Stimulated activated naive CD8-positive, alpha-beta T cell treated with anti-CD3 and anti-CD28 coated beads, Interleukin-15, Interleukin-2, amounts not matched to agents 100 ng/mL and 50 ng/mL, for 24 hours (primary cell): ENCODE measurements at regions not wholly inside any gene's neighbourhood (a gene's known extent, or its start where the extent isn't known, plus 50 kb on each side); places are given as distances from the start of the nearest gene placed in this dataset.

Experiments used
- H3K27ac Mint-ChIP-seq: one replicate; pipeline ENCODE4 v1.8.0; 2021; ENCODE audit warnings: mild to moderate bottlenecking, mixed read lengths
- H3K27me3 Mint-ChIP-seq: one replicate; pipeline ENCODE4 v1.8.0; 2021; ENCODE audit warnings: mixed read lengths
- H3K36me3 Mint-ChIP-seq: one replicate; pipeline ENCODE4 v1.8.0; 2021; ENCODE audit warnings: low read depth, mixed read lengths
- H3K4me1 Mint-ChIP-seq: one replicate; pipeline ENCODE4 v1.8.0; 2021; ENCODE audit warnings: low read depth, mixed read lengths
- H3K4me3 Mint-ChIP-seq: one replicate; pipeline ENCODE4 v1.8.0; 2021; ENCODE audit warnings: mild to moderate bottlenecking, mixed read lengths
- H3K9me3 Mint-ChIP-seq: one replicate; pipeline ENCODE4 v1.8.0; 2021; ENCODE audit warnings: mixed read lengths

- Mint-ChIP-seq H3K27me3 (no peaks in the 10 kb centered on the region), H3K4me3 (no peak overlapping the region), H3K4me1 (no peaks in the 10 kb centered on the region), H3K27ac (no peak overlapping the region), H3K9me3 (peaks cover 4% of the 10 kb centered on the region), H3K36me3 (no peaks in the 10 kb centered on the region)
Measured at GRCh38 chr2:51707625-51708024, 675.7 kb upstream of the NRXN1 start.

GRCh38 chr2:51706220-51706619 is 674.3 kb upstream of the NRXN1 start:
- no peaks in the 10 kb centered on the region for H3K4me1 Mint-ChIP-seq
- no peak overlapping the region for H3K4me3 Mint-ChIP-seq
- no peaks in the 10 kb centered on the region for H3K36me3 Mint-ChIP-seq
- H3K9me3 Mint-ChIP-seq = peaks cover 8% of the 10 kb centered on the region
- H3K27ac Mint-ChIP-seq = no peak overlapping the region
- H3K27me3 Mint-ChIP-seq = no peaks in the 10 kb centered on the region

GRCh38 chr2:51705417-51705816 is 673.5 kb upstream of the NRXN1 start:
- Mint-ChIP-seq H3K36me3 (no peaks in the 10 kb centered on the region), H3K4me3 (no peak overlapping the region), H3K27me3 (no peaks in the 10 kb centered on the region), H3K9me3 (peaks cover 8% of the 10 kb centered on the region), H3K4me1 (no peaks in the 10 kb centered on the region), H3K27ac (no peak overlapping the region)

GRCh38 chr2:51698021-51698420 is 666.1 kb upstream of the NRXN1 start:
- no peak overlapping the region for H3K4me3 Mint-ChIP-seq
- H3K4me1 Mint-ChIP-seq = no peaks in the 10 kb centered on the region
- no peaks in the 10 kb centered on the region for H3K27me3 Mint-ChIP-seq
- no peaks in the 10 kb centered on the region for H3K36me3 Mint-ChIP-seq
- peaks cover 8% of the 10 kb centered on the region for H3K9me3 Mint-ChIP-seq
- H3K27ac Mint-ChIP-seq = no peak overlapping the region

- Mint-ChIP-seq H3K4me1 (no peaks in the 10 kb centered on the region), H3K27me3 (no peaks in the 10 kb centered on the region), H3K9me3 (peaks cover 9% of the 10 kb centered on the region), H3K27ac (no peak overlapping the region), H3K4me3 (no peak overlapping the region), H3K36me3 (no peaks in the 10 kb centered on the region)
Measured at GRCh38 chr2:51697095-51697494, 665.2 kb upstream of the NRXN1 start.

GRCh38 chr2:51695531-51695930 is 663.6 kb upstream of the NRXN1 start:
- H3K4me3 Mint-ChIP-seq = no peak overlapping the region
- no peaks in the 10 kb centered on the region for H3K4me1 Mint-ChIP-seq
- H3K27me3 Mint-ChIP-seq = no peaks in the 10 kb centered on the region
- H3K36me3 Mint-ChIP-seq = no peaks in the 10 kb centered on the region
- H3K27ac Mint-ChIP-seq = no peak overlapping the region
- peaks cover 9% of the 10 kb centered on the region for H3K9me3 Mint-ChIP-seq

- H3K9me3 Mint-ChIP-seq = peaks cover 9% of the 10 kb centered on the region
- H3K27me3 Mint-ChIP-seq = no peaks in the 10 kb centered on the region
- no peaks in the 10 kb centered on the region for H3K4me1 Mint-ChIP-seq
- no peak overlapping the region for H3K4me3 Mint-ChIP-seq
- H3K27ac Mint-ChIP-seq = no peak overlapping the region
- no peaks in the 10 kb centered on the region for H3K36me3 Mint-ChIP-seq
Measured at GRCh38 chr2:51693640-51694039, 661.7 kb upstream of the NRXN1 start.

GRCh38 chr2:51681854-51682253 is 649.9 kb upstream of the NRXN1 start:
- peaks cover 9% of the 10 kb centered on the region for H3K9me3 Mint-ChIP-seq
- H3K4me1 Mint-ChIP-seq = no peaks in the 10 kb centered on the region
- H3K27ac Mint-ChIP-seq = no peak overlapping the region
- no peaks in the 10 kb centered on the region for H3K36me3 Mint-ChIP-seq
- no peak overlapping the region for H3K4me3 Mint-ChIP-seq
- no peaks in the 10 kb centered on the region for H3K27me3 Mint-ChIP-seq

GRCh38 chr2:51673628-51674027 is 641.7 kb upstream of the NRXN1 start:
- H3K4me1 Mint-ChIP-seq = no peaks in the 10 kb centered on the region
- H3K27me3 Mint-ChIP-seq = no peaks in the 10 kb centered on the region
- H3K9me3 Mint-ChIP-seq = no peaks in the 10 kb centered on the region
- no peak overlapping the region for H3K27ac Mint-ChIP-seq
- H3K4me3 Mint-ChIP-seq = no peak overlapping the region
- no peaks in the 10 kb centered on the region for H3K36me3 Mint-ChIP-seq

- H3K27ac Mint-ChIP-seq = no peak overlapping the region
- no peaks in the 10 kb centered on the region for H3K4me1 Mint-ChIP-seq
- H3K27me3 Mint-ChIP-seq = no peaks in the 10 kb centered on the region
- no peaks in the 10 kb centered on the region for H3K36me3 Mint-ChIP-seq
- no peak overlapping the region for H3K4me3 Mint-ChIP-seq
- H3K9me3 Mint-ChIP-seq = peaks cover 4% of the 10 kb centered on the region
Measured at GRCh38 chr2:51667679-51668078, 635.7 kb upstream of the NRXN1 start.

- Mint-ChIP-seq H3K36me3 (no peaks in the 10 kb centered on the region), H3K27ac (no peak overlapping the region), H3K4me1 (no peaks in the 10 kb centered on the region), H3K4me3 (no peak overlapping the region), H3K27me3 (no peaks in the 10 kb centered on the region), H3K9me3 (peaks cover 8% of the 10 kb centered on the region)
Measured at GRCh38 chr2:51662187-51662586, 630.3 kb upstream of the NRXN1 start.

GRCh38 chr2:51657849-51658248 is 625.9 kb upstream of the NRXN1 start:
- Mint-ChIP-seq H3K4me3 (no peak overlapping the region), H3K4me1 (no peaks in the 10 kb centered on the region), H3K27ac (no peak overlapping the region), H3K36me3 (no peaks in the 10 kb centered on the region), H3K27me3 (no peaks in the 10 kb centered on the region), H3K9me3 (peaks cover 4% of the 10 kb centered on the region)

GRCh38 chr2:51650769-51651168 is 618.8 kb upstream of the NRXN1 start:
- Mint-ChIP-seq H3K36me3 (no peaks in the 10 kb centered on the region), H3K9me3 (no peaks in the 10 kb centered on the region), H3K4me3 (no peak overlapping the region), H3K27me3 (no peaks in the 10 kb centered on the region), H3K27ac (no peak overlapping the region), H3K4me1 (no peaks in the 10 kb centered on the region)

GRCh38 chr2:51649366-51649765 is 617.4 kb upstream of the NRXN1 start:
- Mint-ChIP-seq H3K27ac (no peak overlapping the region), H3K27me3 (no peaks in the 10 kb centered on the region), H3K36me3 (no peaks in the 10 kb centered on the region), H3K4me3 (no peak overlapping the region), H3K9me3 (no peaks in the 10 kb centered on the region), H3K4me1 (no peaks in the 10 kb centered on the region)

GRCh38 chr2:51638811-51639210 is 606.9 kb upstream of the NRXN1 start:
- H3K36me3 Mint-ChIP-seq = no peaks in the 10 kb centered on the region
- no peaks in the 10 kb centered on the region for H3K27me3 Mint-ChIP-seq
- H3K4me3 Mint-ChIP-seq = no peak overlapping the region
- H3K4me1 Mint-ChIP-seq = no peaks in the 10 kb centered on the region
- H3K9me3 Mint-ChIP-seq = peaks cover 8% of the 10 kb centered on the region
- no peak overlapping the region for H3K27ac Mint-ChIP-seq

- Mint-ChIP-seq H3K36me3 (no peaks in the 10 kb centered on the region), H3K27ac (no peak overlapping the region), H3K4me3 (no peak overlapping the region), H3K27me3 (no peaks in the 10 kb centered on the region), H3K4me1 (no peaks in the 10 kb centered on the region), H3K9me3 (peaks cover 13% of the 10 kb centered on the region)
Measured at GRCh38 chr2:51633073-51633472, 601.1 kb upstream of the NRXN1 start.

GRCh38 chr2:51629406-51629805 is 597.5 kb upstream of the NRXN1 start:
- H3K9me3 Mint-ChIP-seq = peaks cover 11% of the 10 kb centered on the region
- no peaks in the 10 kb centered on the region for H3K36me3 Mint-ChIP-seq
- H3K27ac Mint-ChIP-seq = no peak overlapping the region
- no peaks in the 10 kb centered on the region for H3K27me3 Mint-ChIP-seq
- no peak overlapping the region for H3K4me3 Mint-ChIP-seq
- H3K4me1 Mint-ChIP-seq = no peaks in the 10 kb centered on the region
